ENCODE measurements at regions not wholly inside any gene's neighbourhood (a gene's known extent, or its start where the extent isn't known, plus 50 kb on each side); places are given as distances from the start of the nearest gene placed in this dataset.
"Not testable (repeated sequence)": the region's sequence is repeated elsewhere in the genome, so short reads cannot be mapped to it uniquely, and the experiment has no call there.

GRCh38 chr4:18418195-18418898 is 396.8 kb upstream of the LCORL start:
- TF ChIP-seq CTCF, POLR2A (IDR thresholded peaks at IDR 0.05): not testable (repeated sequence)

All from esophagus squamous epithelium (tissue), 4 donors.